ENCODE measurements at regions not wholly inside any gene's neighbourhood (a gene's known extent, or its start where the extent isn't known, plus 50 kb on each side); places are given as distances from the start of the nearest gene placed in this dataset.
"Not testable (repeated sequence)": the region's sequence is repeated elsewhere in the genome, so short reads cannot be mapped to it uniquely, and the experiment has no call there.

DNA sequence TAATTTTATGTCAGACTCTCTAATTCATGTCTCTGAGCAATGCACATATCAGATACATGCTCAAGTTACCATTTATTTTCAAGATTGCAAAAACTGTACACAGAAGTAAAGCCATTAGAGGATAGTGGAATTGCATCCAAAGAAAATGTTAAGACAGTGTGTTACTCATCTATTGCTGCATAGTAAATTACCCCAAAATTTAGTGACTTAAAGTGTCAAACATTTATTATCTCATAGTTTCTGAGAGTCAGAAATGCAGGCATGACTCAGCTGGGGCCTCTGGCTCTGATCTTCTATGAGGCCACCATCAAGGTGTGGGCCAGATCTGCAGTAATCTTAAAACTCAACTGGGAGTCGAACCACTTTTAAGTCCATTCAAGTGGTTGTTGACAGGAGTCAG, 275.2 kb downstream of the QDPR start:
- Histone ChIP-seq H3K4me3 (ENCODE audit: control insufficient read depth in 1 of 7, extremely low read depth in 1 of 7, insufficient read depth in 4 of 7, low read depth in 2 of 7, low read length in 6 of 7) (no peak overlapping the region), H3K4me1 (ENCODE audit: control extremely low read depth in 1 of 4, control insufficient read depth in 4 of 4, insufficient read depth in 4 of 4, low read length in 3 of 4) (no peaks in the 10 kb centered on the region), H3K9me3 (ENCODE audit: control extremely low read depth in 1 of 5, control insufficient read depth in 4 of 5, insufficient read depth in 2 of 5, low read depth in 1 of 5, low read length in 4 of 5) (peaks cover 0 to 1% (median 0%) of the 10 kb centered on the region in 5 experiments), H3K36me3 (ENCODE audit: control insufficient read depth in 4 of 4, insufficient read depth in 4 of 4, low read length in 3 of 4) (no peaks in the 10 kb centered on the region), H3K27me3 (replicated peaks in 2 of 5; ENCODE audit: control insufficient read depth in 4 of 5, insufficient read depth in 5 of 5, low read length in 4 of 5) (no peaks in the 10 kb centered on the region), H3K27ac (ENCODE audit: insufficient read depth in 1 of 2, low read depth in 1 of 2, low read length in 2 of 2, poor library complexity in 1 of 2, severe bottlenecking in 2 of 2) (no peak overlapping the region)
- CTCF ChIA-PET = no interaction called here
- 100% methylated on average over 1 of the region's 1 CpG for WGBS (ENCODE audit: insufficient coverage)
- DNase-seq = no peak
- POLR2A ChIA-PET = no interaction called here

DNA sequence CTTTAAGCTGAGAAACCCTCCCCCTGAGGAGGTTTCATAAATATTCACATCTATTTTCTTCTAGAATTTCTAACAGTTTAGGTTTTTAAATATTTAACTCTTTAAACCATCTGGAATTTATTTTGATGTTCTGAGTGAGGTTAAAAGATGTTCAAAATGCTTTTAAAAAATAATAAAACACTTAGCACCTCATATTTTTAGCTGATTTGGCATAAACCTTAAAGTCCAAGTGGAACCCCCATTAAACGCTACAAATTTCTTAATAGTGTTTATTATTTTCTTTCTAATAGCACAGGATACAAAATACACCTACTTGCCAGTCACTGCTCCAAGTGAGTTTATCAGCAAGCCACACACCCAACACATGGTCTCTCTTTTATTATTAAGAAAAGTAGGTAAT, 277.2 kb downstream of the QDPR start:
- Histone ChIP-seq H3K9me3 (ENCODE audit: control extremely low read depth in 1 of 5, control insufficient read depth in 4 of 5, insufficient read depth in 2 of 5, low read depth in 1 of 5, low read length in 4 of 5) (peaks cover 0 to 1% (median 0%) of the 10 kb centered on the region in 5 experiments), H3K4me1 (ENCODE audit: control extremely low read depth in 1 of 4, control insufficient read depth in 4 of 4, insufficient read depth in 4 of 4, low read length in 3 of 4) (no peaks in the 10 kb centered on the region), H3K4me3 (ENCODE audit: control insufficient read depth in 1 of 7, extremely low read depth in 1 of 7, insufficient read depth in 4 of 7, low read depth in 2 of 7, low read length in 6 of 7) (no peak overlapping the region), H3K27ac (ENCODE audit: insufficient read depth in 1 of 2, low read depth in 1 of 2, low read length in 2 of 2, poor library complexity in 1 of 2, severe bottlenecking in 2 of 2) (no peak overlapping the region), H3K27me3 (replicated peaks in 2 of 5; ENCODE audit: control insufficient read depth in 4 of 5, insufficient read depth in 5 of 5, low read length in 4 of 5) (no peaks in the 10 kb centered on the region), H3K36me3 (ENCODE audit: control insufficient read depth in 4 of 4, insufficient read depth in 4 of 4, low read length in 3 of 4) (no peaks in the 10 kb centered on the region)
- ChIA-PET CTCF (no interaction called here), POLR2A (no interaction called here)
- no peak for DNase-seq
- no CpG with 5 or more reads among the region's 1 CpG for WGBS (ENCODE audit: insufficient coverage)

DNA sequence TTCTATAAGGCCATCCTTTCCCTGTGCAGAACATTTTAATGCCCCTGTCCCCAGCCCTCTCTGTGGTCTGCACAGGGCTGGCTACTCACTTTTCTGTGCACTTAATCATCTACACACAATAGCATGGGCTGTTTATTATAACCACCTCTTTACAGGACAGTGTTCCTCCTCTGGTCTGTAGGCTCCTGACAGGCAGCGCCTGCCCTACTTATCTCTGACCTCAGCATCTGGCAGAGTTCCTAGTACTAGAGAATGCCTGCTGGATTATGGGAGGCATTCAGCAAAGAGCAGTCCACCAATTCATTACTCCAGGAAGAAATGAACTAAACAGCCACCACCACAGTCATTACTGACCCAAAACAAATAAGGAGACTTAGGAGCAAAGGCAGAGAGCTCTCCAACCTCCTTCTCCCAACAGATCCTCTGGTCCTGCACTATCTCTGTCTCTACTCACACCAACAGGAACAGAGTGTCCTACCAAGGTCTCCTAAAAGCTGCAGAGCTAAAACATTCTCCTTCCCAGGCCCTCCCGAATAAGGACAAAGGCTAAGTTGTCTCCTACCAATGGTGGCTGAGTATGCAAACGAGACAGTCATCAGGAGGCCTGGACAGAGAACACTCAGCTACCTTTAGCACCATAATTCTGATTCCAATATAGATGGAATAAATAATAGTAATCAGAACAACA, 279.2 kb downstream of the QDPR start:
- Histone ChIP-seq H3K4me3 (ENCODE audit: control insufficient read depth in 1 of 7, extremely low read depth in 1 of 7, insufficient read depth in 4 of 7, low read depth in 2 of 7, low read length in 6 of 7) (no peak overlapping the region), H3K9me3 (ENCODE audit: control extremely low read depth in 1 of 5, control insufficient read depth in 4 of 5, insufficient read depth in 2 of 5, low read depth in 1 of 5, low read length in 4 of 5) (no peaks in the 10 kb centered on the region), H3K36me3 (ENCODE audit: control insufficient read depth in 4 of 4, insufficient read depth in 4 of 4, low read length in 3 of 4) (no peaks in the 10 kb centered on the region), H3K27ac (ENCODE audit: insufficient read depth in 1 of 2, low read depth in 1 of 2, low read length in 2 of 2, poor library complexity in 1 of 2, severe bottlenecking in 2 of 2) (no peak overlapping the region), H3K4me1 (ENCODE audit: control extremely low read depth in 1 of 4, control insufficient read depth in 4 of 4, insufficient read depth in 4 of 4, low read length in 3 of 4) (no peaks in the 10 kb centered on the region), H3K27me3 (replicated peaks in 2 of 5; ENCODE audit: control insufficient read depth in 4 of 5, insufficient read depth in 5 of 5, low read length in 4 of 5) (no peaks in the 10 kb centered on the region)
- 100% methylated on average over 3 of the region's 3 CpGs for WGBS (ENCODE audit: insufficient coverage)
- no peak for DNase-seq
- ChIA-PET POLR2A (no interaction called here), CTCF (interaction anchor here (0.8 kb wide), 1 partner anchor 8 kb away, joined by 3 read pairs; no protein-coding TSS in a partner anchor)

DNA sequence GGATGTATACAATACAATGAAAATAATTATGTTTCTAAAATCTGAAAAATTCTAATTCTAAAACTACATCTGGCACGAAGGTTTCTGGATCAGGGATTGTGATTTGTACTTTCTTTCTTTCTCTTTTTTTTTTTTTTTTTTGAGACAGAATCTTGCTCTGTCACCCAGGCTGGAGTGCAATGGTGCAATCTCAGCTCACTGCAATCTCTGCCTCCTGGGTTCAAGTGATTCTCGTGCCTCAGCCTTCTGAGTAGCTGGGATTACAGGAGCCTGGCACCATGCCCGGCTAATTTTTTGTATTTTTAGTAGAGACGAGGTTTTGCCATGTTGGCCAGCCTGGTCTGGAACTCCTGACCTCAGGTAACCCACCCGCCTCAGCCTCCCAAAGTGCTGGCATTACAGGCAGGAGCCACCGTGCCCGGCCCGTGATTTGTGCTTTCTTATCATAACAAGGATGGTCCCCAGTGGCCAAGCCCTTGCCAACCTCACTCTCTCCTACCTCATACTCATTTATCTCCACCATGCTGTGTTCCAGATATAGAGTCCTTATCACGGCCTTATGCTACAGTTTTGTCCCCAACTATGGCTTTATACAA, 279.9 kb downstream of the QDPR start:
- H3K4me1 ChIP-seq (ENCODE audit: control extremely low read depth in 1 of 4, control insufficient read depth in 4 of 4, insufficient read depth in 4 of 4, low read length in 3 of 4); H3K36me3 ChIP-seq (ENCODE audit: control insufficient read depth in 4 of 4, insufficient read depth in 4 of 4, low read length in 3 of 4); H3K27ac ChIP-seq (ENCODE audit: insufficient read depth in 1 of 2, low read depth in 1 of 2, low read length in 2 of 2, poor library complexity in 1 of 2, severe bottlenecking in 2 of 2); CTCF ChIA-PET; POLR2A ChIA-PET; H3K9me3 ChIP-seq (ENCODE audit: control extremely low read depth in 1 of 5, control insufficient read depth in 4 of 5, insufficient read depth in 2 of 5, low read depth in 1 of 5, low read length in 4 of 5); H3K27me3 ChIP-seq (replicated peaks in 2 of 5; ENCODE audit: control insufficient read depth in 4 of 5, insufficient read depth in 5 of 5, low read length in 4 of 5); DNase-seq; H3K4me3 ChIP-seq (ENCODE audit: control insufficient read depth in 1 of 7, extremely low read depth in 1 of 7, insufficient read depth in 4 of 7, low read depth in 2 of 7, low read length in 6 of 7): not testable (repeated sequence)
- 94% methylated on average over 8 of the region's 9 CpGs for WGBS (ENCODE audit: insufficient coverage)

DNA sequence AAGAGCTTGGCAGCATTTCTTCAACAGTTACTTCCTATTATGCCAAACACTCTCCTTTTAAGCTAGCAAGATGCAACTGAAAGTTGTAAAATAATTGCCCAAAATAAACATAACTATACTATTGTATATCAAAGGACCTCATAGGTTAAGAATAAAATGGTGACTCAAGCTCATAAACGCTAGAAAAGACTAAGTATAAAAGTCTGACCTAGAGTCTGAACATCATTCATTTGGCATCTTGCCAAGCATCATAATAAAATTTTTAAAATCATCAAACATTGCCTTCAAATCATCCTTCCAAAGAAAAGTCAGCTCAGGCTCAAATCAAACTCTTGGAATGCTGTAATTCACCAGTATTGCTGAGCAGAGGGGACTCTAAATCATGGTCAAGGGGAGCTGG, 281.2 kb downstream of the QDPR start:
- POLR2A ChIA-PET = no interaction called here
- no CpG with 5 or more reads among the region's 1 CpG for WGBS (ENCODE audit: insufficient coverage)

DNA sequence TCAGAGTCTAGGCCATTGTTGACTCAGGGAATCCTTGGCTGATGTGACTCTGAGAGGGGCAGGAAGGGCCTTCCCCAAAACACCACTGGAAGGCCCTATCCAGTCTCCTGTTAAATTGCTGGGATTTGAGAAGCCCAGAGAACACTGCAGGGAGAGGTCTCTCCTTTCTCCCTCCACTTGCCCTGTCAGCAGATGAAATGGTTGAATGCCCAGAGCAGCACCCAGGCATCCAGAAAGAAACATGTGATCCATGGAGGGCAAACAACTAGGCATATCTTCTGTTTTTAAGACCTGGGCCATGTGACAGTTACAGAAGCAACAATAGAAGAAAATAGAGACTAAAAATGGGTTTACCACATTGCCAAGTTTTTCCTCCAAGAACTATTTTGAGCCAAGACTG, 291.1 kb downstream of the QDPR start:
- CTCF ChIA-PET = no interaction called here
- Histone ChIP-seq H3K4me3 (ENCODE audit: control insufficient read depth in 1 of 7, extremely low read depth in 1 of 7, insufficient read depth in 4 of 7, low read depth in 2 of 7, low read length in 6 of 7) (no peak overlapping the region), H3K4me1 (ENCODE audit: control extremely low read depth in 1 of 4, control insufficient read depth in 4 of 4, insufficient read depth in 4 of 4, low read length in 3 of 4) (no peaks in the 10 kb centered on the region), H3K9me3 (ENCODE audit: control extremely low read depth in 1 of 5, control insufficient read depth in 4 of 5, insufficient read depth in 2 of 5, low read depth in 1 of 5, low read length in 4 of 5) (no peaks in the 10 kb centered on the region), H3K27me3 (replicated peaks in 2 of 5; ENCODE audit: control insufficient read depth in 4 of 5, insufficient read depth in 5 of 5, low read length in 4 of 5) (no peaks in the 10 kb centered on the region), H3K36me3 (ENCODE audit: control insufficient read depth in 4 of 4, insufficient read depth in 4 of 4, low read length in 3 of 4) (no peaks in the 10 kb centered on the region), H3K27ac (ENCODE audit: insufficient read depth in 1 of 2, low read depth in 1 of 2, low read length in 2 of 2, poor library complexity in 1 of 2, severe bottlenecking in 2 of 2) (no peak overlapping the region)
- DNase-seq = no peak
- POLR2A ChIA-PET = no interaction called here

More for the DNA sequence above, 281.2 kb downstream of the QDPR start:
- Histone ChIP-seq H3K27ac (ENCODE audit: insufficient read depth in 1 of 2, low read depth in 1 of 2, low read length in 2 of 2, poor library complexity in 1 of 2, severe bottlenecking in 2 of 2) (no peak overlapping the region), H3K4me1 (ENCODE audit: control extremely low read depth in 1 of 4, control insufficient read depth in 4 of 4, insufficient read depth in 4 of 4, low read length in 3 of 4) (no peaks in the 10 kb centered on the region), H3K9me3 (ENCODE audit: control extremely low read depth in 1 of 5, control insufficient read depth in 4 of 5, insufficient read depth in 2 of 5, low read depth in 1 of 5, low read length in 4 of 5) (no peaks in the 10 kb centered on the region), H3K36me3 (ENCODE audit: control insufficient read depth in 4 of 4, insufficient read depth in 4 of 4, low read length in 3 of 4) (no peaks in the 10 kb centered on the region), H3K27me3 (replicated peaks in 2 of 5; ENCODE audit: control insufficient read depth in 4 of 5, insufficient read depth in 5 of 5, low read length in 4 of 5) (no peaks in the 10 kb centered on the region), H3K4me3 (ENCODE audit: control insufficient read depth in 1 of 7, extremely low read depth in 1 of 7, insufficient read depth in 4 of 7, low read depth in 2 of 7, low read length in 6 of 7) (no peak overlapping the region)
- CTCF ChIA-PET = no interaction called here
- no peak for DNase-seq

DNA sequence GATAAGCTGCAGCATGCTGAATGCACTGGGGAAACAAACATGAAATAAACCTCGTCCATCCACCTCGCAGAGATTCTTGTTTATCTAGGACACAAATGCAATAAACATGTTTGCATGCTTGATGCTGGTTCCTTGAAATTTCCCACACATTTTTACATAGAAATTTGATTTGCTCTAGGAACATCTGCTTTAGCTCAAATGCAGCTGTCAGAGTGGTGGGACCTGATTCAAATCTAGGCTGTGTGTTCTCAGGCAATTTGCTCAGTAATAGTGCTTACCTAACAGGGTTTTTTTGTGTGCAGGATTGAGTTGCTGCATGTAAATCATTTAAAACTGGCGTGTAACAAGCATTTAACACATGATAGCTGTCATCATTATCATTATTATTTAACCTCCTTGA, 293.1 kb downstream of the QDPR start:
- Histone ChIP-seq H3K36me3 (ENCODE audit: control insufficient read depth in 4 of 4, insufficient read depth in 4 of 4, low read length in 3 of 4) (no peaks in the 10 kb centered on the region), H3K27me3 (replicated peaks in 2 of 5; ENCODE audit: control insufficient read depth in 4 of 5, insufficient read depth in 5 of 5, low read length in 4 of 5) (no peaks in the 10 kb centered on the region), H3K9me3 (ENCODE audit: control extremely low read depth in 1 of 5, control insufficient read depth in 4 of 5, insufficient read depth in 2 of 5, low read depth in 1 of 5, low read length in 4 of 5) (peaks cover 0 to 3% (median 0%) of the 10 kb centered on the region in 5 experiments), H3K4me1 (ENCODE audit: control extremely low read depth in 1 of 4, control insufficient read depth in 4 of 4, insufficient read depth in 4 of 4, low read length in 3 of 4) (no peaks in the 10 kb centered on the region), H3K27ac (ENCODE audit: insufficient read depth in 1 of 2, low read depth in 1 of 2, low read length in 2 of 2, poor library complexity in 1 of 2, severe bottlenecking in 2 of 2) (no peak overlapping the region), H3K4me3 (ENCODE audit: control insufficient read depth in 1 of 7, extremely low read depth in 1 of 7, insufficient read depth in 4 of 7, low read depth in 2 of 7, low read length in 6 of 7) (no peak overlapping the region)
- no peak for DNase-seq
- POLR2A ChIA-PET = no interaction called here
- CTCF ChIA-PET = no interaction called here
- 83% methylated on average over 2 of the region's 3 CpGs for WGBS (ENCODE audit: insufficient coverage)
